Lower leg skin (tissue), 3 donors: ENCODE measurements at regions not wholly inside any gene's neighbourhood (a gene's known extent, or its start where the extent isn't known, plus 50 kb on each side); places are given as distances from the start of the nearest gene placed in this dataset.

Experiments
- POLR2A ChIP-seq, 2 donors: fragments of 450-650 bp; IDR thresholded peaks; one replicate each; pipeline ENCODE4 v1.6.1; 2016 to 2017; ENCODE audit warnings: antibody characterized with exemption in 2 of 2, mild to moderate bottlenecking in 1 of 2, moderate library complexity in 1 of 2
- TF ChIP-seq, protein P1 (sequence below), 3 donors: fragments of 450-650 bp; IDR thresholded peaks; one replicate each; pipeline ENCODE4 v1.5.1; 2016; ENCODE audit warnings: antibody characterized with exemption in 3 of 3, mild to moderate bottlenecking in 3 of 3, moderate library complexity in 2 of 3

DNA sequence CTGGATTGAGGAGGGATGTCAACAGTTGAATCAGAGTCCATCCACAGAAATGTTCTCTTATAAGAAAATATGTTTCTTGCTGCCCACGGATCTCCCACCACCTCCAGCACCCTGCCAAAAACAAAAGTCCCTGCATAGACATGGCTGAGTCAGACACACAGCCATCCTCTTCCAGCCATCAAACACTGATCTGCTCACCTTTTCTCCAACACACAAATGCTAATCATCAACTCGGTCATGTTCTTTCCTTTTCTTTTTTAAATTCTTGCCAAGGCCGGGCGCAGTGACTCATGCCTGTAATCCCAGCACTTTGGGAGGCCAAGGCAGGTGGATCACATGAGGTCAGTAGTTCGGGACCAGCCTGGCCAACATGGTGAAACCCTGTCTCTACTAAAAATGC, 110.7 kb upstream of the IL12A start:
- TF ChIP-seq POLR2A (IDR thresholded peaks at IDR 0.05) = no peak
- TF ChIP-seq, protein P1, sequence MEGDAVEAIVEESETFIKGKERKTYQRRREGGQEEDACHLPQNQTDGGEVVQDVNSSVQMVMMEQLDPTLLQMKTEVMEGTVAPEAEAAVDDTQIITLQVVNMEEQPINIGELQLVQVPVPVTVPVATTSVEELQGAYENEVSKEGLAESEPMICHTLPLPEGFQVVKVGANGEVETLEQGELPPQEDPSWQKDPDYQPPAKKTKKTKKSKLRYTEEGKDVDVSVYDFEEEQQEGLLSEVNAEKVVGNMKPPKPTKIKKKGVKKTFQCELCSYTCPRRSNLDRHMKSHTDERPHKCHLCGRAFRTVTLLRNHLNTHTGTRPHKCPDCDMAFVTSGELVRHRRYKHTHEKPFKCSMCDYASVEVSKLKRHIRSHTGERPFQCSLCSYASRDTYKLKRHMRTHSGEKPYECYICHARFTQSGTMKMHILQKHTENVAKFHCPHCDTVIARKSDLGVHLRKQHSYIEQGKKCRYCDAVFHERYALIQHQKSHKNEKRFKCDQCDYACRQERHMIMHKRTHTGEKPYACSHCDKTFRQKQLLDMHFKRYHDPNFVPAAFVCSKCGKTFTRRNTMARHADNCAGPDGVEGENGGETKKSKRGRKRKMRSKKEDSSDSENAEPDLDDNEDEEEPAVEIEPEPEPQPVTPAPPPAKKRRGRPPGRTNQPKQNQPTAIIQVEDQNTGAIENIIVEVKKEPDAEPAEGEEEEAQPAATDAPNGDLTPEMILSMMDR (IDR thresholded peaks at IDR 0.05) = no peak
